ENCODE measurements at regions not wholly inside any gene's neighbourhood (a gene's known extent, or its start where the extent isn't known, plus 50 kb on each side); places are given as distances from the start of the nearest gene placed in this dataset.
"Not testable (repeated sequence)": the region's sequence is repeated elsewhere in the genome, so short reads cannot be mapped to it uniquely, and the experiment has no call there.

DNA sequence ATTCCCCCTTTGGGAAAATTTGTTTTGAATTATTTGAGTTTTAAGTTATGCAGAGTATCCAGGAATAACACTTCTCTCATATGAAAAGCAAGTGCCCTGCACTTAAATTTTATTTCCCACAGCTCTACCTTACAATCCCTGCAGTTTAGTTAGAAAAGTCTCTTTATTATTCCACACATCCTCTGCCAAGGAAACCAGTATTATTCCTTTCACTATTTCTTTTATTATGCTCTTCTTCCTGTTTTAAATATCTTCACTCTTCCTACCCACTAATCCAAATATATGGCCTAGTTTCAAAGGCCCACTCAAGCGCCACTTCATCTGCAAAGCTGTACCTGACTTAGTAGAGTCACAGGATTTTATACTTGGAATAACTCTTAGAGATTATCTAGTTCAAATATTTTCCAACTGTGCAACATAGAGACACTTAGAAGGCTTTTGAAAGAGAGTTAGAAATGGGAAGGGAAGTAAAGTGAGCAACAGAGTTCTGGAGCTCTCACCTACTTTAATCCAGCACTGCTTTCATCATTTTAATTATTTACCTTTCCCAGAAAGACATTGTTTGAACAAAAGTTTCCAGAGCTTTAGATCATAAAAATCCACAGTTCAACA, 97.2 kb upstream of the LYPLAL1 start:
- no peak for DNase-seq

DNA sequence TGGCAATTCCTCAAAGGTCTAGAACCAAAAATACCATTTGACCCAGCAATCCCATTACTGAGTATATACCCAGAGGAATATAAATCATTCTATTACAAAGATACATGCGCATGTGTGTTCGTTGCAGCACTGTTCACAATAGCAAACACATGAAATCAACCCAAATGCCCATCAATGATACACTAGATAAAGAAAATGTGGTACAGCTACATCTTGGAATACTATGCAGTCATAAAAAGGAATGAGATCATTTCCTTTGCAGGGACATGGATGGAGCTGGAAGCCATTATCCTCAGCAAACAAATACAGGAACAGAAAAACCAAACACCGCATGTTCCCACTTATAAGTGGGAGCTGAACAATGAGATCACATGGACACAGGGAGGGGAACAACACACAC, 95.9 kb upstream of the LYPLAL1 start:
- DNase-seq: not testable (repeated sequence)

DNA sequence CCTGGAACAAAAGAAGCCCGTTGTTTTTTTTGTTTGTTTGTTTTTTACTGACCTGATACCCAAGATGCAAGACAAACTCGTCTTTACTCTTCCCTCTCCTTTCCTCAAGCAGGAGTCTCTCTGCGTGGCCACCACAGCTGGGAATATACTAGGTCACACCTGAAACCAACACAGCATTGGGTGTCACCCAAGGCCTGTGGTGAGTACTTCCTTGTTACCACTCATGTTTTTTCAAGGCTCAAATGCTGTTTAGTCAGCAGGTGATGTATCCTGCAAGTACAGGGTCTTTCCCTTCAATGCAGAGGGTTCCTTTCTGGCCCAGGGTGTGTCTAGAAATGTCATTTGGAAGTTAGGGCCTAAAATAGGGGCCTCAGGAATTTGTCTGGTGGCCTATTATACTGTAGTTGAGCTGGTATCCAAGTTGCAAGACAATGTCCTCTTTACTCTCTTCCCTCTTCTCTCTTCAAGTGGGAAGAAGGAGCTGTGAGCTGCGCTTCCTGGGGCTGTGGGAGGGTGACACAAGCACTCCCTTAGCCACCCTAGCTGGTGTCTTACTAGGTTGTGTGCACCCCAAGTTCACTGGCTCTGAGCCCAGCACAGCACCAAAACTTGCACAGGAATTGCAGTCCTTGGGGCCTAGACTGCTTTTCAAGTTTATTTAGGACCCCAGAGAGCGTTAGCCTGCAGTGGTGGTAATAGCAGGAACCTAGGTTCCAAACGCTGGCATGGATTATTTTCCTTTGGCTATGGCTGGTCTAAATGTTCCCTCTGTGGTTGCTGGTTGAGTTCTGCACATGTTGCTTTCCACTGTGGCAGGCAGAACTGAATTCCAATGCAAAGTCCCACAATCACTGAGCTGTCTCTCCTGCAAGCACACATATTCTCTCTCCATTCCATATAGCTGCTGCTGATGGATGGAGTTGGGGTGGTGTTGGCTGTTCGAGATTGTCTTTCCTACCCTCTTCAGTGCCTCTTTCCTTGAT, 91.4 kb upstream of the LYPLAL1 start:
- DNase-seq: no peak

DNA sequence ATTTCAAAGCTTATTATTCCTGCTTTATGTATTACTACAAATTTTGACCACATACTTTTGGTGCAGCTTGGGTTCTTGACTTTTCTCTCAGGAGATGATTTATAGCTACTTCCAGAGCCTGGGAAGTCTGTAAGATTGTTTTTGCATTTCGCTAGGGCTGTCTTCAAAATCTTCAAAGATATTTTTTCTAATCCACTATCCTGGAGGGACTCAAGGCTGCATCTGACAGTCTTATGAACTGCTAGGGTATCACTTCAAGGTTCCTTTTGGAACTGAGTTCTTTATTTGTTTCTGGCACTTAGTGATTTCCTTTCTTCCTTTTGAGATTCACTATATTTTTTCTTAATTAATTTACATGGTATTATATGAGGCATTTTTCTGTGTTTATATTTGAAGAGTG, 90.0 kb upstream of the LYPLAL1 start:
- no peak for DNase-seq

DNA sequence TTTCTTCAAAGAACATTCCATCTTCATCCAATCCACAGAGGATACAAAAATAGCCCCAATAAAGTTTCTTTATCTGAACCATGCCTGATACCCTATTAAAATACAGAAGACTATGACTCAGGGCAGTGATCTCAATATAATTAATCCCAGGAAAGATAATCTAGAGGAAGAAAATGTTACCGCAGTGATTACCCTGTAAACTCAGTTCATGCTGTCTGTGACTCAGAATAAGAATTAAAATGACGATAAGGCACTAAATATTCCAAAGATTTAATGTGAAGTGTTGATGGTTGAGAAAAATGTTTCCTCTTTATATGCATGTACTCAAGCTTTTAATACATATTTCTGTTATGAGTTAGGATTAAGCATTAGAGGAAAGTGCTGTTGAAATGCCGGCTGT, 88.6 kb upstream of the LYPLAL1 start:
- DNase-seq: no peak

DNA sequence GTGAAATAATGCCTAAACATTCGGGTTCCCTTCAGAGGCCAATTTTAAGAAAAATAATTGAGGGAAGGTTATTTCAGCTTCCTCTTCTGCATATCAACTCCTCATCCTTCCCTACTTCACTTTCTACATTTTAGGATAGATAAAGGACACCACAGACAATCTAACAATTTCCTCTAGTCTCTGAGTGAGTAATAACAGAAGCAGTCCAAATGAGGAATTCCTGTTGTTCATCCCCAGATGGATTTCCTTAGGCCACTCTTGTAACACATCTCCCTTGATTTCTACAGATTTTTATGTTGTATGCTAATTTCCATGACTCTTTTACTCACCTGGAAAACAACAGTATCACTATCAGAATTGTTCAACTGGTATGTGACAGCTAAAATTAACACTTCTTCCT, 87.7 kb upstream of the LYPLAL1 start:
- DNase-seq: no peak

DNA sequence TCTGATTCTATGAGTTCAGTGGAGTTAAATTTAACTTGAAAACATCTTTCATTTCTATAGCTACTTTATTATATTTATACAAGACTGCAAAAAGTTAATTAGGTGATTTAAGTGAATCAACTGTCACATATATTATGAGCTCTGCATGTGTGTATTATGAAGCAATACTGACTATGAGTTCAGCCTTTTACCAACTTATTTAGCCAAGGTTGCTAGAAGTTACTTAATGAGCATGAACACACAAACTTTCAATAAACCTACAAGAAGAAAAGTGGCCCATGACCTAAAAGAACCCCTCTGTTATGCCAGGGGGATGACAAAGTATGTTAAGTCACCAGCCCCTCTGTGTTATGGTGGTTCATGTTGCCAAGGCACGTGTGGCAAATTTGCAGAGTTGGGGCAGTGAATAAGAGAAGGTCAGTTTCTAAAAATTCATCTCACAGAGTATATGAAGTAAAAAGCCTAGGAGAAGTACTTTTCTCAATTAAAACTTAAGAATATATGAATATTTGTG, 86.7 kb upstream of the LYPLAL1 start:
- DNase-seq: no peak

DNA sequence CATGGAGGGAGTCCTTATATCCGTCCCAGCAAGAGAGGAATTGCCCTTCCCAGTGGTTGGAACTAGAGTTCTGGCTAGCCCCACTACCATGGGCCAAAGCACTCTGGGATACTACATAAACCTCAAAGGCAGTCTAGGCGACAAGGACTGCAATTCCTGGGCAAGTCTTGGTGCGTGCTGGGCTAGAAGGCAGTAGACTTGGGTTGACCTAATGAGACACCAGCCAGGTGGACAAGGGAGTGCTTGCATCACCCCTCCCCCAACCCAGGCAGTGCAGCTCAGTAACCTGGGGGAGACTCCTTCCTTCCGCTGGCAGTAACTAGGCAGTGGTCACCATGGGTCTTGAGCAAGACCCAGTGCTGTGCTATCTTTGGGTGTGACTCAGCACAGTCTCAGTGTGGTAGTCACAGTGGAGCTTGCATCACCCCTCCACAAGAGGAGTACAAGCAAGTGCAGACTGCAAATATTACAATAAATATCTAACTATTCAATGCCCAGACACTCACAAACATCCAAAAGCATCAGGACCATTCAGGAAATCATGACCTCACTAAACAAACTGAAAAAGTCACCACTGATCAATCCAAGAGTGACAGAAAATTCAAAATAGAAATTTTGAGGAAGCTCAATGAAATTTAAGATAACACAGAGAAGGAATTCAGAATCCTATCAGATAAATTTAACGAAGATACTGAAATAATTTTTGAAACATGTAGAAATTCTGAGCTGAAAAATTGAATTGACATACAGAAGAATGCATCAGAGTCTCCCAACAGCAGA, 84.7 kb upstream of the LYPLAL1 start:
- DNase-seq: peak in 4 of 58 donors; percentile 1 to 29 (median 10)

DNA sequence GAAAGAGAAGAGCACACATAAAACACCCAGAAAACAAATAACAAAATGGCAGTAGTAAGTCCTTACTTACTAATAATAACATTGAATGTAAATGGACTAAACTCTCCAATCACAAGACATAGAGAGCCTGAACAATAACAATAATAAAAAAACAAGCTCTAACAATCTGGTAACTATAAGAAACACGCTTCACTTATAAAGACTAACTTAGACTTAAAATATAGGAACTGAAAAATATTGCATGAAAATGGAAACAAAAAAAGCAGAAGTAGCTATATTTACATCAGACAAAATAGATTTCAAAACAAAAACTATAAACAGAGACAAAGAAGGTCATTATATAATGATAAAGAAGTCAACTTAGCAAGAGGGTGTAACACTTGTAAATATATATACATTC, 83.1 kb upstream of the LYPLAL1 start:
- no peak for DNase-seq

DNA sequence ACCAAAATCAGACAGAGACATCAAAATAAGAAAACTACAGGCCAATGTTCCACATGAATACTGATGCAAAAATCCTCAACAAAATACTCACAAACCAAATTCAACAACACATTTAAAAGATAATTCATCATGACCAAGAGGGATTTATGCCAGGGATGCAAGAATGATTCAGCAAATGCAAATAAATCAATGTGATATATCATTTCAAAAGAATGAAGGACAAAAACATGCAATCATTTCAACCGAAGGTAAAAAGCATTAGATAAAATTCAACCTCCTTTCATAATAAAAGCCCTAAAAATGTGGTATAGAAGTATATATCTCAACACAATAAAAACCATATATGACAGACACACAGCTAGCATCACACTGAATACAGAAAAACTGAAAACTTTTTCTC, 81.5 kb upstream of the LYPLAL1 start:
- no peak for DNase-seq

DNA sequence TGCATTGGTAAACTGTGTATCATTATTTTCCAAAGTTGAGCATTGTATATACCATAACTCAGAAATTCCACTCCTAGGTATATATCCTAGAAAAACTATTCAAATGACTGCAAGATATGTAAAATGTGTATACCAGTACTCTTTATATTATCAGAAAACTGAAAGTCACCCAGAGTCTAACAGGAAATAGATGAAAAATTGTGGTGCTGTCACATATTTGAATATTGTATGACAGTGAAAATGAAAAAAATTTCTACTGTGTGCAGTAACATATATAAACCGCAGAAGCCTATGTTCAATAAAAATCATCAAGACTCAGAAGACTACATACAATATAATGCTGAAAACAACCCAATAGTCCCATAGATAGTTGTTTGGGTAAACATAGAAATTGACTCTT, 74.4 kb upstream of the LYPLAL1 start:
- no peak for DNase-seq

DNA sequence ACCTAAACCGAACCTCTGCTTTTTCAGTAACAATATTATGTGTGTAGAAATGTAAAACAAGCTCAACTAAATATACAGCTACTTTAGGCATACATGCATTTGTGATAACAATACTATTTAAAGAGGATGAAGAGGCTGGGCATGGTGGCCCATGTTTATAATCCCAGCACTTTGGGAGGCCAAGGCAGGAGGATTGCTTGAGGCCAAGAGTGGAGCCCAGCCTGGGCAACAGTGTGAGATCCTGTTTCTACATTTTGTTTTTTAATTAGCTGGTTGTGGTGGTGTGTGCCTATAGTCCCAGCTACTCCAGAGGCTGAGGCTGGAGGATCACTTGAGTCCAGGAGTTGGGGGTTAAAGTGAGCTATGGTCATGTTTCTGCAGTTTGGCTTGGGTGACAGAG, 73.6 kb upstream of the LYPLAL1 start:
- DNase-seq: no peak

DNA sequence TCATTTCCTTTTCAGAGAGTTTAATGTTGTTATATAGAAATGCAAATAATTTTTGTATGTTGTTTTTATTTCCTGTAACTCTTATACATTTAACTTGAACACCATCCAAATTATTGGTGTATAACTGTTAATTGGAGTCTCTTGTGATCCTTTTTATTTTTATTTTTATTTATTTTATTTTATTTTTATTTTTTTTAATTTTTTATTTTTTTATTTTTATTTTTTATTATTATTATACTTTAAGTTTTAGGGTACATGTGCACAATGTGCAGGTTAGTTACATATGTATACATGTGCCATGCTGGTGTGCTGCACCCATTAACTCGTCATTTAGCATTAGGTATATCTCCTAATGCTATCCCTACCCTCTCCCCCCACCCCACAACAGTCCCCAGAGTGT, 71.2 kb upstream of the LYPLAL1 start:
- DNase-seq: not testable (repeated sequence)

DNA sequence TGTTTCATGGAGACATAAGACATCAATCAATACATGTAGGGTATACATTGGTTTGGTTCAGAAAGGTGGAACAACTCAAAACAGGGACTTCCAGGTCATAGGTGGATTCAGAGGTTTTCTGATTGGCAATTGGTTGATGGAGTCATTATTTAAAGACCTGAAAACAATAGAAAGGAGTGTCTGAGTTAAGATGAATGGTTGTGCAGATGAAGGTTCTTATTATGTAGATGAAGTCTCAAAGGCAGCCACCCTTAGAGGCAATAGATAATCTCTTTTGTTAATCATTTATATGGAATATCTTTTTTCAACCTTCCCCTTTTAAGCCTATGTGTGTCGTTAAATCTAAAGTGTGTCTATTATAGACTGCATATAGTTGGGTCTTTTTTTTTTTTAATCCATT, 67.8 kb upstream of the LYPLAL1 start:
- no peak for DNase-seq

DNA sequence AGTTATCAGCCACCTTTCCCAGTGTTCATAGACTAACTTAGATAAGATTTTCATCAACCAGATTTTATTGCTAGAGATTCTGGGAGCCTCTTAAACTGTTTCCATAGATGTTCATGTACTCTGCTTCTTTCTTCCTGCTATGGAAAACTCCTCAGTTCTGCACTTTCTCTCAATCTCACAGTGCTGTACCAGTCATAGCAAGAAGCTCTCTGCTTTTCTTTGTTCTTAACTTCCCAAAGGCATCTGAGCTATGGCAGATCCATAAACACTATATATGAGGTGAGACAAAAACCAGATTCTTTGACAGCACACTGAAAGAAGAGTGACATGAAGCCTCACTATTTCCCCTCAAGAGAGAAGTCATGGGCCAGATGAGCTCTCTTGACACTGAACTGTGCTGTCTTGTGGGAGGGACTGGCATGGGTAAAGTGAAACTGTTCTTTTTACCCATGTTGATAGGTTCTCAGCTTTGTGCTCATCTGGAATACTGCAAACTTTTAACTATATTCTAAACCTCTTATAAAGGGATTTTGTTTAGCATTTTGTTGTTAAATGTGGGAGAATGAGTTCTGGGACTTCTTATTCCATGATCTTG, 64.2 kb upstream of the LYPLAL1 start:
- DNase-seq: no peak

DNA sequence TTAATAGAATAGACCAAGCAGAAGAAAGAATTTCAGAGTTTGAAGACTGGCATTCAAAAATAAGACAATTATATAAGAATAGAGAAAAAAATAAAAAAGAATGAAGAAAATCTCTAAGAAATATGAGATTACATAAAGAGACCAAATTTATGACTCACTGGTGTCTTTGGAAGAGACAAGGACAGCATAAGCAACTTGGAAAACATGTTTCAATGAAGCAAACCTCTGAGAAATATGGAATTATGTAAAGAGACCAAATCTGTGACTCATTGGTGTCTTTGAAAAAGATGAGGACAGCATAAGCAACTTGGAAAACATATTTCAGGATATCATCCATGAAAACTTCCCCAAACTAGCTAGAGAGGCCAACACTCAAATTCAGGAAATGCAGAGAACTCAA, 60.4 kb upstream of the LYPLAL1 start:
- DNase-seq: no peak

DNA sequence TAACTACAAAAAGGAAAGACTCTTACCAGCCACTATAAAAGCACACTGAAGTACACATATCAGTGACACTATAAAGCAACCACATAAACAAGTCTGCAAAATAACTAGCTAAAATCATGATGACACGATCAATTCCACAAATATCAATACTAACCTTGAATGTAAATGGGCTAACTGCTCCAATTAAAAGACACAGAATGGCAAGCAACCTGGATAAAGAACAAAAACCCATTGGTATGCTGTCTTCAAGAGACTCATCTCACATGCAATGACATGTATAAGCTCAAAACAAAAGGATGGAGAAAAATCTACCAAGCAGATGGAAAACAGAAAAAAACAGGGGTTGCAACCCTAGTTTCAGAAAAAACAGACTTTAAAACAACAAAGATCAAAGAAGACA, 59.7 kb upstream of the LYPLAL1 start:
- no peak for DNase-seq

DNA sequence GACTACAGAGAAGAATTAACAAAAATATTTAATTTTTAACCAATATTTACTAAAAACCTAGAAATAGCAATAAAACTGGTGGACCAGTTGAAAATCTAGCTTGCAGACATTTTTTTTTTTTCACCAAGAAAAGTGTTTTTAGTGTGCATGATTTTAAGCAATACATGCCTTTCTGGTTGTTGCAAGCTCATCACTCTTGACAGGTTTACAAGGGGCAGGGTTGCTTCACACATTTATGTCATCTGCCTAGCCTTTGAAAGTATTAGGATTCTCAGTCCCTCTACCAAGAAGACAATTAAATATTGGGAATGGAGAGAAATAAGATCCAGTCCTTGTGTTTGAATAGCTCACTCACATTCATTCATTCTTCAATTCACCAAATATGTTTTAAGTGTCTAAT, 53.8 kb upstream of the LYPLAL1 start:
- DNase-seq: no peak

DNA sequence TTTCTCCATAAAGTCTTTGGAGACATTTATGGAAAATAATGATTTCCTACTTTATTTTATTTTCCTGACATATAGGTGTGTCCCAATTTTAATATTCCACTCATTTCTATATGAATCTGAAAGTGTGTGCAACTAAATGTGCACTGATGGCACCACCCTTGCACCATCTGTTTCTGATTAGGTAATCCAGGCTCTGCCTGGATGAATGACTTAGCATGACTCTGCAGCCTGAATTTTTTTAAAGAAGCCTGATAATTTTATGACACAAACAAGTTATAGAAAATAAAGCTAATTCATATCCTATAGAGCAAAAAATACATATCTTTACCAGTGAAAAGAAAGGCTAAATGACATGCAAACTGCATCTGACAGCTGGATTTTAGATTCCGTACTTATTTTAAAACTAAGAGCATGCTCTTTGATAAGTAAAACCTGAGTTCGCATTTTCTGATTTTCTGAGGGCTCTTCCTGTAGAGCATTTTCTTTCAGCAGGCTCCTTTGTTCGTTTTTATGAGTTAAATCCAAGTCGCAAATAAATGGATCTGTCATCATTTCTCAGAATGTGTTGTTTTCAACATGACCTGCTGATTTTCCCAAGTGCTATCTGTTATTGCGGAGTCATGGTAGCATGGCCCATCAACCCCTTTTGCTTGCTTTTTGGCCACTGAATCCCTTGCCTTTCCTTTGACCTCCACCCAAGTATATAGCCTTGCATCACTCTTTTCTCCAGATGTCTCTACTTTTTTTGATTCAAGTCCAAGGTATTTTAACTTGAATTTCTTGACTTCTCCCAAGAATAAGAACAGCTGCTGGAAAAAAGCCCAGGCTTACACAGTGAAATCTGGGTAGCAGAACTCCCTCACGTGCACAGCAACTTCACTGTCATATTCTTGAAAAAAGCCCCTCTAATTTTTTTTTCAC, 52.8 kb upstream of the LYPLAL1 start:
- DNase-seq: peak in 2 of 58 donors; percentile 2 to 3

DNA sequence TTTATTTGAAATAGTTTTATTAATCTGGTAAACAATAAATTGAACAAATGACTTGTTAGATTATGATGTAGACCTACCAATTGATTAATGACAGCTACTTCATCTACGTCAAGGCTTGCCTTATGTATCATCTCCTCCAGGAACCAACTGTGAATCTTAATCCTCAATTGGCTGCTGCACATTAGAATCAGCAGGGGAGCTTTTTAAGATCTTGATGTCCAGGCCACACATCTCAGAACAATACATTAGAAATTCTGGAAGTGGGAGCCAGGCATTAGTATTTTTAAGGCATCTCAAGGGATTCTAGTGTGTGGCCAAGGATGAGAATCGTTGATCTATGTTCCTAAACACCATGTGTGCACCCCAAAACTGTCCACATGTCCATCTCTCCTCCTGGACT, 52.0 kb upstream of the LYPLAL1 start:
- DNase-seq: no peak

Data from anterior cingulate cortex (tissue), 58 donors.